Ishikawa (cell line): ENCODE measurements at regions not wholly inside any gene's neighbourhood (a gene's known extent, or its start where the extent isn't known, plus 50 kb on each side); places are given as distances from the start of the nearest gene placed in this dataset.

Experiments
- CEBPB ChIP-seq: IDR thresholded peaks from 2 replicates; pipeline ENCODE4 v1.6.1; 2012
- CREB1 ChIP-seq: IDR thresholded peaks from 2 replicates; pipeline ENCODE4 v1.6.1; 2012; ENCODE audit warnings: low read depth
- EGR1 ChIP-seq: IDR thresholded peaks from 2 replicates; pipeline ENCODE4 v1.6.1; 2012
- EP300 ChIP-seq: IDR thresholded peaks from 2 replicates; pipeline ENCODE4 v1.6.1; 2012; ENCODE audit warnings: borderline replicate concordance
- FOXM1 ChIP-seq: IDR thresholded peaks from 2 replicates; pipeline ENCODE4 v1.6.1; 2012; ENCODE audit warnings: low read depth, borderline replicate concordance
- MAX ChIP-seq: IDR thresholded peaks from 2 replicates; pipeline ENCODE4 v1.6.1; 2012
- NFIC ChIP-seq: IDR thresholded peaks from 2 replicates; pipeline ENCODE4 v1.6.1; 2012
- RAD21 ChIP-seq: IDR thresholded peaks from 2 replicates; pipeline ENCODE4 v1.6.1; 2012; ENCODE audit warnings: low read depth
- REST ChIP-seq: IDR thresholded peaks from 2 replicates; pipeline ENCODE4 v1.6.1; 2012; ENCODE audit warnings: low read depth, mild to moderate bottlenecking
- TAF1 ChIP-seq: IDR thresholded peaks from 2 replicates; pipeline ENCODE4 v1.6.1; 2012; ENCODE audit warnings: low read depth, mild to moderate bottlenecking
- TCF12 ChIP-seq: IDR thresholded peaks from 2 replicates; pipeline ENCODE4 v1.6.1; 2012; ENCODE audit warnings: low read depth
- TEAD4 ChIP-seq: IDR thresholded peaks from 2 replicates; pipeline ENCODE4 v1.6.1; 2012
- USF1 ChIP-seq: IDR thresholded peaks from 2 replicates; pipeline ENCODE4 v1.6.1; 2012
- YY1 ChIP-seq: IDR thresholded peaks from 2 replicates; pipeline ENCODE4 v1.6.1; 2012; ENCODE audit warnings: low read depth

- TF ChIP-seq EP300: no peak
- TF ChIP-seq EGR1: no peak
- no peak for TF ChIP-seq TCF12
- no peak for TF ChIP-seq MAX
- no peak for TF ChIP-seq YY1
- no peak for TF ChIP-seq NFIC
- TF ChIP-seq CREB1: no peak
- TF ChIP-seq REST: no peak
- TF ChIP-seq RAD21: no peak
- TF ChIP-seq TAF1: no peak
- TF ChIP-seq TEAD4: no peak
- no peak for TF ChIP-seq USF1
- no peak for TF ChIP-seq FOXM1
- no peak for TF ChIP-seq CEBPB
Measured at GRCh38 chr18:78589916-78590437, 389.6 kb upstream of the SALL3 start.
